ENCODE measurements at regions not wholly inside any gene's neighbourhood (a gene's known extent, or its start where the extent isn't known, plus 50 kb on each side); places are given as distances from the start of the nearest gene placed in this dataset.

DNA sequence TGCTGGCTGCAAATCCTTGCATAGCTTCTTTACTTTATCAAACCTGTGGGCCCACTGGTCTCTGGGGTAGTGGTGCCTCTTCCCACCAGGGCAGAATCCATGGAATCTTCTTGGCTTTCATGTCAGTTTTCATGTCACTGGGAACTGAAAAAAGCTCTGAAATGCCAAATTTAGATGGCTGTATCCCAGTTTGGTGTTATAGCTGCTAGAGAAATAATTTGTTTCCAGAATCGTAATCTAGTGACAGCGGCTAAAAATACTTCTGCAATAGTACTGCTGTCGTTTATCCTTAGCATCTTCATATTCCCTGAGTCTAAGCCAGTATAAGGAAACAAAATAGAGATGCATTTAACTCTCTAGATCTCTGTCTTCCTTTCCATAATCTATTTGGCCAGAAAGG, 983.4 kb upstream of the FAT3 start:
- Histone ChIP-seq H3K9me3 (ENCODE audit: control insufficient read depth, insufficient read depth, low read depth, low read length) (no peaks in the 10 kb centered on the region), H3K27me3 (ENCODE audit: control insufficient read depth, insufficient read depth, low read length) (no peaks in the 10 kb centered on the region), H3K36me3 (ENCODE audit: control insufficient read depth, insufficient read depth, low read length) (no peaks in the 10 kb centered on the region), H3K27ac (ENCODE audit: low read length) (no peak overlapping the region), H3K4me1 (ENCODE audit: control insufficient read depth, insufficient read depth, low read length) (no peaks in the 10 kb centered on the region), H3K4me3 (ENCODE audit: low read depth in 2 of 2, low read length in 2 of 2) (no peak overlapping the region)
- BruUV-seq (replicated peaks), result no TSS peak
- ATAC-seq (no peak), DNase-seq (ENCODE audit: low read depth, low spot score) (no peak)
- intact Hi-C loops (cut with micrococcal nuclease; ENCODE audit: unreplicated experiment) (no loop called here), in situ Hi-C loops (cut with HindIII; ENCODE audit: low pct_unique_long_range_greater_than_20kb, low sequenced_read_pairs) (no loop called here)
- TF ChIP-seq, protein P1, sequence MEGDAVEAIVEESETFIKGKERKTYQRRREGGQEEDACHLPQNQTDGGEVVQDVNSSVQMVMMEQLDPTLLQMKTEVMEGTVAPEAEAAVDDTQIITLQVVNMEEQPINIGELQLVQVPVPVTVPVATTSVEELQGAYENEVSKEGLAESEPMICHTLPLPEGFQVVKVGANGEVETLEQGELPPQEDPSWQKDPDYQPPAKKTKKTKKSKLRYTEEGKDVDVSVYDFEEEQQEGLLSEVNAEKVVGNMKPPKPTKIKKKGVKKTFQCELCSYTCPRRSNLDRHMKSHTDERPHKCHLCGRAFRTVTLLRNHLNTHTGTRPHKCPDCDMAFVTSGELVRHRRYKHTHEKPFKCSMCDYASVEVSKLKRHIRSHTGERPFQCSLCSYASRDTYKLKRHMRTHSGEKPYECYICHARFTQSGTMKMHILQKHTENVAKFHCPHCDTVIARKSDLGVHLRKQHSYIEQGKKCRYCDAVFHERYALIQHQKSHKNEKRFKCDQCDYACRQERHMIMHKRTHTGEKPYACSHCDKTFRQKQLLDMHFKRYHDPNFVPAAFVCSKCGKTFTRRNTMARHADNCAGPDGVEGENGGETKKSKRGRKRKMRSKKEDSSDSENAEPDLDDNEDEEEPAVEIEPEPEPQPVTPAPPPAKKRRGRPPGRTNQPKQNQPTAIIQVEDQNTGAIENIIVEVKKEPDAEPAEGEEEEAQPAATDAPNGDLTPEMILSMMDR (IDR thresholded peaks at IDR 0.05), result no peak
- TF ChIP-seq, protein P2, sequence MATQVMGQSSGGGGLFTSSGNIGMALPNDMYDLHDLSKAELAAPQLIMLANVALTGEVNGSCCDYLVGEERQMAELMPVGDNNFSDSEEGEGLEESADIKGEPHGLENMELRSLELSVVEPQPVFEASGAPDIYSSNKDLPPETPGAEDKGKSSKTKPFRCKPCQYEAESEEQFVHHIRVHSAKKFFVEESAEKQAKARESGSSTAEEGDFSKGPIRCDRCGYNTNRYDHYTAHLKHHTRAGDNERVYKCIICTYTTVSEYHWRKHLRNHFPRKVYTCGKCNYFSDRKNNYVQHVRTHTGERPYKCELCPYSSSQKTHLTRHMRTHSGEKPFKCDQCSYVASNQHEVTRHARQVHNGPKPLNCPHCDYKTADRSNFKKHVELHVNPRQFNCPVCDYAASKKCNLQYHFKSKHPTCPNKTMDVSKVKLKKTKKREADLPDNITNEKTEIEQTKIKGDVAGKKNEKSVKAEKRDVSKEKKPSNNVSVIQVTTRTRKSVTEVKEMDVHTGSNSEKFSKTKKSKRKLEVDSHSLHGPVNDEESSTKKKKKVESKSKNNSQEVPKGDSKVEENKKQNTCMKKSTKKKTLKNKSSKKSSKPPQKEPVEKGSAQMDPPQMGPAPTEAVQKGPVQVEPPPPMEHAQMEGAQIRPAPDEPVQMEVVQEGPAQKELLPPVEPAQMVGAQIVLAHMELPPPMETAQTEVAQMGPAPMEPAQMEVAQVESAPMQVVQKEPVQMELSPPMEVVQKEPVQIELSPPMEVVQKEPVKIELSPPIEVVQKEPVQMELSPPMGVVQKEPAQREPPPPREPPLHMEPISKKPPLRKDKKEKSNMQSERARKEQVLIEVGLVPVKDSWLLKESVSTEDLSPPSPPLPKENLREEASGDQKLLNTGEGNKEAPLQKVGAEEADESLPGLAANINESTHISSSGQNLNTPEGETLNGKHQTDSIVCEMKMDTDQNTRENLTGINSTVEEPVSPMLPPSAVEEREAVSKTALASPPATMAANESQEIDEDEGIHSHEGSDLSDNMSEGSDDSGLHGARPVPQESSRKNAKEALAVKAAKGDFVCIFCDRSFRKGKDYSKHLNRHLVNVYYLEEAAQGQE (IDR thresholded peaks at IDR 0.05; ENCODE audit: insufficient read depth in 1 of 2, low read depth in 2 of 2, low read length in 1 of 2), result no peak
- TF ChIP-seq TCF7L2 (IDR thresholded peaks at IDR 0.05; ENCODE audit: low read depth, low read length) (no peak), POLR2AphosphoS5 (IDR thresholded peaks at IDR 0.05; ENCODE audit: low read depth, low read length) (no peak), SIN3A (IDR thresholded peaks at IDR 0.05; ENCODE audit: borderline replicate concordance, insufficient read depth, low read depth, low read length) (no peak)
- ChIA-PET POLR2A (no interaction called here), CTCF (no interaction called here)

DNA sequence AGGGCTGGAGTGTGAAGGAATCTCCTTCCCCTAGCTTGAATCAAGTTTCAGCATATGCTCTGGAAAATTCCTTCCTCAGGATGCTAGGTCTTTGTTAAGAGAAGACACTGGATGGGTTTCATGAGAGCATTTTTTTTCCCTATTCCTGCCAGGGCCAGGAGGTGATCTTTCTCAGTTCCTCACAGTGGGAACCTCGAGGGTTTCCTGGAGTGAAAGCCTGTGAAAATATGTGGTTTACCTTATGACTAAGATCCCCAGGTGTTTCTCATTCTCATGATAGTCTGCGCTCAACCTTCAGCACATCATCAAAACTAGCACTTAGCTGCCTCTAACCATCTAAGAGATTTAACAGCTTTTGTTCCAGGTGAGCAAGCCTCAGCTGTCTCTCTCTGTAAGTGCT, 985.3 kb upstream of the FAT3 start:
- H3K9me3 ChIP-seq (ENCODE audit: control insufficient read depth, insufficient read depth, low read depth, low read length), result peaks cover 3% of the 10 kb centered on the region; the same call in 1 of the 2 replicates
- CTCF ChIA-PET, result no interaction called here
- BruUV-seq (replicated peaks), result no TSS peak
- intact Hi-C loops (cut with micrococcal nuclease; ENCODE audit: unreplicated experiment), result no loop called here
- in situ Hi-C loops (cut with HindIII; ENCODE audit: low pct_unique_long_range_greater_than_20kb, low sequenced_read_pairs), result no loop called here
- H3K4me3 ChIP-seq (ENCODE audit: low read depth in 2 of 2, low read length in 2 of 2), result no peak overlapping the region
- ATAC-seq (no peak), DNase-seq (ENCODE audit: low read depth, low spot score) (no peak)
- H3K27ac ChIP-seq (ENCODE audit: low read length), result no peak overlapping the region
- no peaks in the 10 kb centered on the region for H3K4me1 ChIP-seq (ENCODE audit: control insufficient read depth, insufficient read depth, low read length)
- H3K36me3 ChIP-seq (ENCODE audit: control insufficient read depth, insufficient read depth, low read length), result no peaks in the 10 kb centered on the region
- no peaks in the 10 kb centered on the region for H3K27me3 ChIP-seq (ENCODE audit: control insufficient read depth, insufficient read depth, low read length)
- TF ChIP-seq POLR2AphosphoS5 (IDR thresholded peaks at IDR 0.05; ENCODE audit: low read depth, low read length), result no peak
- TF ChIP-seq SIN3A (IDR thresholded peaks at IDR 0.05; ENCODE audit: borderline replicate concordance, insufficient read depth, low read depth, low read length), result no peak
- TF ChIP-seq, protein P2 (IDR thresholded peaks at IDR 0.05; ENCODE audit: insufficient read depth in 1 of 2, low read depth in 2 of 2, low read length in 1 of 2), result no peak
- no peak for TF ChIP-seq TCF7L2 (IDR thresholded peaks at IDR 0.05; ENCODE audit: low read depth, low read length)
- TF ChIP-seq, protein P1 (IDR thresholded peaks at IDR 0.05), result no peak
- POLR2A ChIA-PET, result no interaction called here
